RPMI8226 (cell line): ENCODE measurements at regions not wholly inside any gene's neighbourhood (a gene's known extent, or its start where the extent isn't known, plus 50 kb on each side); places are given as distances from the start of the nearest gene placed in this dataset.

Experiments
- DNase-seq: peaks from one replicate; pipeline ENCODE4 v3.0.0-alpha.2; 2015

DNA sequence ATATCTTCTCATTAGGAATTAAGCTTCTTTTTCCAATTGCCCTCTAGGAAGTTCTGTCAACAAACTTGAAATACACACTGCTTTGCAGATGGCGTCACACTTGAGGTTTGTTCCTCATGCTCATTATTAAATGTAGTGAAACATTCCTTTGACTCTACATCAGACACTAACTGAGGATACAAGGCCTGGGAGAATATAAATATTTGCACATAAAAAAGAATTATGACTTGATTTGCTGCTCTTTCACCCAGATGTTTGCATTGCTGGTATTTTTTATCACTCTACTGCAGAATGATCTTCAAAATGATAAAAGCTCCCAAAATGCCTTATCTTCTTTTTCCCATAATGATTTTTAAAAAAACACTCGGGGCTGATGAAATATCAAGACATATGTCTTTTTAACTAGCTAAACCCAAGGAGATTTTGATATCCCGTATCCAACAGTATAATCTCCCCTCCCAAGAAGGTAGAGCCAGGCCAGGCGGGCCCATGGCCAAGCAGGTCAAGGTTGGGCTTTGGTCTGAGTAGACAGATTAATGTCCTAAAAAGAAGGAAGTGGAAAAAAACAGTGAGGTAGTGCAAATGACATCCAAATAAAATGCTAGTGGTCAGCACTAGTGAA lies 264.6 kb downstream of the HHIPL2 start:
- no peak for DNase-seq

DNA sequence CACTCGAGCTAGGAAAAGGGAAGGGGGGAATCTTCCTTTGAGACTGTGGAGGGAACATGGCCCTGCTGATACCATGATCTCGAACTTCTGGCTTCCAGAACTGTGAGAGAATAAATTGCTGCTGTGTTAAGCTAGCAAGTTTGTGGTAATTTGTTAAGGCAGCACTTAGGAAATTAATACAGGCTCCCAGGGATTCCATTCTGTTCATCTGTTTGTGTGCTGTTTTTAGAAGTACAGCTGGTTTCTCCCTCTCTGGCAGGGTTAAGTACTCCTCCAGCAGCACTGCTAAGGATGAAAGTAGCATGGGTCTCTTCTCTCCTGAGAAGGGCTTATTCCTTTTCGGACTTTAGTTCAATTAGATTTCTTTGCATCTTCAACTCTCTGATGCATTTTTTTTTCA lies 268.3 kb downstream of the HHIPL2 start:
- DNase-seq, result no peak

DNA sequence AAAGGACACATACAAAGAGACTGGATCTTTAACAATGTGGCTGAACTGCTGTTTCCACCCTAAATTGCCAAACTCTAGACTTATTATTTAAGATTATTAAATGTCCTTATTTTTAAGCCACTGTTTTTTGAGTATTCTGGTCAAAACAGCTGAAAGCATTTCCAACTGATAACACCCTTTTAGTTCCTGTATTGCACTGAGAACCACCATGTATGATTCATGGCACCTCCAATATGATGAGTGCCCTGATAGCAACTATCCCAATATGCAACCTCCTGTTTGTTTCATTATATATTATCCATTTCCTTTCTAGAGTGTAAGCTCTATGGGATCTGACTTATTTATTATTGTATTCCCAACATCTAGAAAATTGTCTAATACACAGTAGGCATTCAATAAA lies 269.4 kb downstream of the HHIPL2 start:
- DNase-seq, result no peak

DNA sequence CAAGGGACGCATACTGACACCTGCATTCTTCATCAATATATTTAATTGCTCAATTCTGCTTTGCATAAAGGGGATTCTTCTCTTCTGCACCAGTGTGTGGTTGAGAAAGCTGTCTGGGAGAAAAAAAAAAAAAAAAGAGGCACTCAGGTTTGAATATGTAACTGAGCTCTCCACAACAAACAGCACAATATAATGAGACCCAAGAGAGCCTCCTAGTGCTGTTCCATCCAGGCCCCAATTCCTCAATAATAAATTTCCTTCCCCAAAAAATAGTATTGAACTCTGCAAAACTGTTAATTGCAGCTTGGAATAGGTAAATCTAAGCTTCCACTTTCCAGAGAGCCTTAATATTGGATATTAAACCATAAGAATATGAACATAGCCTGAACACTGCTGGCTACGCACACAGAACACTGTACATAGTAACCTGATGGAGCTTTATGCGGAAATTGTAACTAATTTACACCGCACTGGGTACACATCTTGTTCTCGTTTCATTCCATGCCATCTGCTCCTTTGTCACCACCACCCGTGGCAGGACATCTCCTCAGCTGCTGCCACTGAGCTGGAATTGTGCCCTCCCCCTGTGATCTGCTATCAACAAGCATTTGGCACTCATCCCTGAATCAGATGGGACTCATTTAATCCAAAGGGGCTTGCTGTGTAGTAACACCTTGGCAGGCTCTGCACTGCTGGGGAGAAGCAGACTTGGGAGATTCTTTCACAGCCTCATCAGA lies 272.0 kb downstream of the HHIPL2 start:
- no peak for DNase-seq

DNA sequence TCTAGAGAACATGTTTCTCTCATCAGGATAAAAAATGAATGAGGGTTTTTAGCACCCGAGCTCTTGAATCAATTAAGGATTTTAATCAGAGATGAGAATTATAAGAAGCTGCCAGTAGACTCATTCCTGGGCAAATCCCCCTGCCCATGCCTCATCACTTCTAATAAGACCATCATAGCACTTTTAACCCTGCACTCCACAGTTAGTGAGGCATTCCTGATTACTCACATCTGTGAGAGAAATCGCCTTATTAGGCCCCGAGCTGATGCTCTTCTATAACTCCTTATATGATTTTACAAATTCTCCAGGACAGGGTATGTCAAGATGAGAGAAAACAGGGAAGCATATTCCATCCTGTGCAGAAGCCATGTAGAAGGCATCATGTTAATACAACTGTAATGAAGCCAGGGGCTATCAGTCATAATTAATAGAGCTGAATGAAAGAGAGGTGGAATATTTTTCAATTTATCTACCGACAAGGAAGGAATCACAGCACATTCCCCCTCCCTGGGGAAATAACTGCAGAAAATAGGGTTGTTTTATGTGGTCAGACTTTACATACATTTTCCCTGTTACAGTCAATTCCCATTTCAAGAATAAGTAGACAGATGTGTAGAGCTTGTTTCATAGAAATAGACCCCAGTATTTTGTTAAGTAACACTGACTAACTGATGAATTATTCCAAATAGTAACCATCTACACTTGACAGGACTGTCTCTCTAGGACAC lies 272.7 kb downstream of the HHIPL2 start:
- no peak for DNase-seq

DNA sequence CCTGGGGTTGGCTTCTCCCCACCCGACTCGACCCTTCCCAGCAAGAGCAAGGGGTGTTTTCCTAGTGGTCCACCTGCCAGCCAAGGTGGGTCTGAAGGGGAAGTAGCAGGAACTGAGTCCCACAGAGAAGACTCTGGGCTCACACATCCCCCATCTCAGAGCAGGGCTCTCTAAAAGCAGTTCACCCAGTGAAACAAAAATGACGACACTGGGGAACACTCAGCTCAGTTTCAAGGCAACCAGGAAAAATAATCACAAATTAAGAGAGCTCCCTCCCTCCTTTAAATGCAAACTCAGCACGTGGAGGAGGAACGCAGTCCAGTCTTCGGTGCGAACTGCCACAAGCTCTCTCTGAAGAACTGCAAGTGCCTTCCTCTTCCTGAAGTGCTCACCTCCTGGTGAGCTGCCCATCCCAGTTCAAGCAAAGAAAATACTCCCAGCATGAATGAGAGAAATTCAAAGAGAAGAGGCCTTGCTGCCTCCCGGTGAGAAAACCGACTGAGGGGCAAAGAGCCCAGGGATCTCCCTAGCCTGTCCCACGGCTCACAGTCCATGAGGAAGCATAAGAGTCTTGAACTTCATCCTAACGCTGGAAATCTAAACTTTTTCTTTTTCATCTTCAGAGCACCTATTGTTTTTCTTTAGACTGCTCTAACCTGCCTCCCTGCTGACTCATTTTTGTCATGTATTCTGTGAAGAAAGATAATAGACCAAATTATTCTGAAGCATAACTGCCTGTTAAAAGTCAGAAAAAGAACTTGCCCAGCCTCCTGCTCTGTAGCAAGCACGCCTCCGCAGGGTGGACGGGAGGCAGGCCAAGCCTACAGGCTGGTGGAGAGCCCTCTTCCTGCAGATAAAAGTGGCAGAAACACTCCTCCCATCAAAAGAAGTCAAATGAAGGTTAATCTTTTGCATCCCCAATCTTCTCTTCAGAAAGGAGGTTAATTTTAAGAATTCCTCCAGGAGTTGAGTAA lies 281.4 kb downstream of the HHIPL2 start:
- DNase-seq, result no peak

DNA sequence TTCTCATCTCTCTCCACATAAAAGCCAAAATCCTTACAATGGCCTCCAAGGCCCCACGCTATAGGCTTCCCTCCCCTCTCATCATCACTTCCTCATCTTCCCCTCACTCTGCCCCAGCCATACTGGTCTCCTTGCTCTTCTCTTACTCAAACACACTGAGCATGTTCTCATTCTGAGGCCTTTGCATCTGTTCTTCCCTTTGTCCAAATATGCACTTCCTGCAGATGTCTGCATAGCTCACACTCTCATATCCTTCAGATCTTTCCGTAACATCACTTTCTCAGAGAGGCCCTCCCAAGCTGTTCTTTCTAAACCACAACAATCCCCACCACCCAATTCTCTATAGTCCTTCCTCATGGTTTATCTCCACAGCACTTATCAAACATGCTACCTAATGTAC lies 284.1 kb downstream of the HHIPL2 start:
- DNase-seq, result no peak

DNA sequence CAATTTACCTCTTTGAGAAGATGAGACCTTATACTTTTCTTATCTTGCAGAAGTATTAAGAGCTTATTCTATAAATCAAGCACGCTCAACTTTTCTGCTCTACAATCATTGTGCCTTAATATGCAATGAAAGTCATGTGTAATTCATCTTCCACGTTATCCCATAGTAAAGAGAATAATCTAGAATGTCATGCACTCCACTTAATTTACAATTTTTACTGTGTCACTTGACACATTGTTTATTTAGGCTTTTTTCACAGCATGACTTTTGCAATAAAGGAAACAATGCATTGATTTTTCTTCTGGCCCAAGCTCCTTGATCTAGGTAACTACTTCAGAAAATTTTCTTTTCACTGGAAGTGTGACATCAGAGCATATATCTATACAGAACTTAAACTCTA lies 290.9 kb downstream of the HHIPL2 start:
- no peak for DNase-seq

DNA sequence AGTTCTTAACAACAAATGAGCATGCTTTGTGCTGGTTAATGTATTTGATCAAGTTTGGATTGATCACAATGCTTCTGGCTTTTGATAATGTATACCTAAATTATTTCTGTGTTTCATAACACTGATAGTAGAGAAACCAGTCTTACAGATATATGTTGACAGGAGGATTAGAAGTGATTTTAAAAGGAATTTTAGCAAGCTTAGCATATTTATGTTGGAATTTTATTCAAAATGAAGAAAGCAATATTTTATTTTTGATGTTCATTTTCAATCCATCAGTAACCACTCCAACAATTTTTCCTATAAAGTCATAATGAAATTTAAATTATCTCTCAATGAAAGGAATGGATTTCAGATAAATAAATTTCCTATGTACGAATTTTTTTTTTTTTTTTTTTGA lies 291.8 kb downstream of the HHIPL2 start:
- DNase-seq, result no peak

DNA sequence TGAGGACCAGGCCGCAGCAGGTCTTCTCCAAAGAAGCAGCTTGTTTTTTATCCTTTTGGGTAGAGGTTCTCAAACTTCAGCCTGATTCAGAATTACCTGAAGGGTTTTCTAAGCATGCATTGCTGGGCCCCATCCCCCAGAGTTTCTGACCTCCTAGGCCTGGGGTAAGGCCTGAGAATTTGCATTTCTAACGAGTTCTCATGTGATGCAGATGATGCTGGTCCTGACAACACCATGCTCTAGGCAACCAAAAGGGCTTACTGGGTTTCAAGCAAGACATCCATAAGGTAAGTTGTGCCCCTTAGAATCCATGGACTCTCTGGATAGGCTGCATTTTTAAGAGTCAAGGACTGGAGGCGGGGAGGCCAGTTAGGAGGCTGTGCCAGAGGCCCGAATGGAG lies 295.1 kb downstream of the HHIPL2 start:
- DNase-seq, result no peak

DNA sequence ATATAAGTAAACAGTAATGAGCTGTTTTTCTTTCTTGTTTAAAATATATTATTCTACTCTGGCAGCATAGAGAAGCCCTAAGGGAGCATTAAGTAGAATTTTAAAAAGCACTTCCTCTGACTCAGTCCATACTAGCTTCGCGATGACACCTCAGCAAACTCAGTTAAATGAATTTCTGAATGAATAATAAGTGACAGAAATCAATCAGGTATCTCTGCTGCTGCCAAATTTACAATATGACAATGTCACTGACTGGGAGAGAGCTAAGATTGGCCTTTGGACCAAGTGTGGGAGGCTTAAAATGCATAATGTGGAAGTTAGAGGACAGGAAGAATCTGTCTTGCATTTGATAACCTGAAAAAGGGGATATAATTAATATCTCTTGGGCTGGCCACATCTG lies 296.1 kb downstream of the HHIPL2 start:
- no peak for DNase-seq

DNA sequence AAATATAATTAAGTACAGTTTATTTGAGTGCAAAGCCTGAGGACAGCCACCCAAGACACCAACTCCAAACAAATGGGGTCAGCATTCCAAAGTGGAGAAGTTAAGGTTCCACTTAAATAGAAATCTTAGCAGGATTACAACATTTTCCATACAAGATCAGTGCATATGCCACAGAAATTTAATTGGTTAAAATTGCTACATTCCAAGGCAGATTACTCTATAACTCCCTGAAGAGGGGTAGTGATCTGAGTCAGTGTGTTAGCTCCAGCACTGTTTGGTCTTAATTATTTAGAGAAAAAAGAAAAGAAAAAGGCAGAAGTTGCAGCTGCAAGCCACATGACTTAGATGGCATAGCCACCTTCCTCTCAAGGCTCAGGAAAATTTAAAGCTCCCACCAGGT lies 297.5 kb downstream of the HHIPL2 start:
- no peak for DNase-seq

DNA sequence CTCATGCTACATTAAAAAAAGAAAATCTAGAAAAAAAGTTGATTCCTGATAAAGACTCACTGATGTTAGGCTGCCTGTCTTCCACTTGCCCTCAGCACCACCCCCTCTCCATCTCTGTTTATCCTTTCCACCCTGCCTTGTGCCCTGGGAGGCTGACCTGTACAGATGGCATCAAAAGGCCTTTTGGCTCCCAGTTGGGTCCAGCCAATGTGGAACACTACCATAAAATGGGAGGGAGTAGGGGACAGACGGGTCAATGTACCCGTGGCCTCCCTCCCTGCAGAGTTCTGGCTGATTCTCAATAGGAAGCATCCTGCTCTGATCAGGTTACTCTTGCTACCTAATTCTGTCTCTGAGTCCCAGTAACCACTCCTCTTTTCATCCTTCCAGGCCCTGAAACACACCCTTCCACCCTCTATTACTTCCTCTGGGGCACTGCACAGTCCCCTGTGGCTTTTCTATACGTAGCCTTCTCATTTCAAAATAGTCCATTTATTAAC lies 300.0 kb downstream of the HHIPL2 start:
- no peak for DNase-seq

DNA sequence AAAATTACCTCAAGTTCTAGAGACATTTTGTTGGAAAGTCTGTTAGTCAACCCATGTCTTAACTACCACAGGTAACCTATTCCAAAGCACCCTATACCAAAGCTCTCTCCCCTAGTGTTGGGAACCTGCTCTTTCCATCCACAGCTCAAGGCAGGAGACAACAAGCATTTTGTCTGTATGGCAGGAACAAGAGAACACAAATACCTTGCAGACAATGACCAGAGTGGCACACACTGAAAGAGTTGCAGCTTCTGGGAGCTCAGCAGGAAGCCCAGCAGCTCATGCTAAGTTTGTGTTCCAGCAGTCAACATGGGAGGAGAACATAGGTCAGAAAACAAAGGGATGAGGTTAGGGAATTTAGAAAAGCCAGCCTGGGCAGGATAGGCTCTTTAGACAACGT lies 300.8 kb downstream of the HHIPL2 start:
- no peak for DNase-seq

DNA sequence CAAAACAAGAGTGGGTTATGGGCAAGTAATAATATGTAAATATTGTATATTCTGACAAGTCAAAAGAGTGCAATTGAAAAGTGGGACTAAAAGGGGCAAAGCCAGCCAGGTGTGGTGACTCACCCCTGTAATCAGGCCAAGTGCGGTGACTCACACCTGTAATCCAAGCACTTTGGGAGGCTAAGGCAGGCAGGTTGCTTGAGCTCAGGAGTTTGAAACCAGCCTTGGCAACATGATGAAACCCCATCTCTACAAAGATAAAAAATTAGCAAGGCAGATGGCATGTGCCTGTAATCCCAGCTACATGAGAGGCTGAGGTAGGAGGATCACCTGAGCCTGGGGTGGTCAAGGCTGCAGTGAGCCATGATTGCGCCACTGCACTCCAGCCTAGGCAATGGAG lies 304.0 kb downstream of the HHIPL2 start:
- no peak for DNase-seq

DNA sequence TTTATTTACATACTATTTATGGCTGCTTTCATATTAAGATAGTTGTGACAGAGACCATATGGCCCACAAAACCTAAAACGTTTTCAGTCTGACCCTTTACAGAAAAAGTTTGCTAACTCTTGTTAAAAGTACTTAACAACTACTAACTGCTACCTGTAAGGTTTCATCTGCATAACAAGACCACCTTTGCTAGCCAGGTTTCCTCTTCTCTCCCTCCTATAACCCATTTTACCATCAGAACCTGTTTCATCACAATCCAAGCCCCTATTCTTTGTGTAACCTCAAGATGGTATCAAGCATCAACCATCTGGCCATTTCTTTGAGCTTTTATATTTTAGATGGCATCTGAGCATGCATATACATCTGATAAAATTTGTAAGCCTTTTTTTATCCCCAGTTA lies 305.4 kb downstream of the HHIPL2 start:
- DNase-seq, result no peak

DNA sequence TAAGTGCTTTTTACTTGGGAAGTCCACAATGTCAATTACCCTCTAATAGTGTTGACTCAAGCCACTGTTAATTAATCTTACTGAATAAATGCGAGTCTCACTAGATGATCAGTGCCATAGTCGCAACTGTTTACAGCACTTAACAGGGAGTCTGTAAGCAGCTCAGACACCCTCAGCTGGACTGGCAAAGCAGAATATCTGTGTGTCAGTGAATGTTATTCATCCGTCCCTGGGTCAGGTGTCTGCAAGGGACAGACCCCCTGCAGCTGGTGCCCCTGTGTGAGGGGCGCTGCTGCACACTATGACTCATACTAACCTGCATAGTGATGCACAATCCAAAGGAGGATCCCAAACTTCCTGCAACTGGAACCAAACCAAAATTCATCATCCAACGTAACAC lies 306.5 kb downstream of the HHIPL2 start:
- no peak for DNase-seq

DNA sequence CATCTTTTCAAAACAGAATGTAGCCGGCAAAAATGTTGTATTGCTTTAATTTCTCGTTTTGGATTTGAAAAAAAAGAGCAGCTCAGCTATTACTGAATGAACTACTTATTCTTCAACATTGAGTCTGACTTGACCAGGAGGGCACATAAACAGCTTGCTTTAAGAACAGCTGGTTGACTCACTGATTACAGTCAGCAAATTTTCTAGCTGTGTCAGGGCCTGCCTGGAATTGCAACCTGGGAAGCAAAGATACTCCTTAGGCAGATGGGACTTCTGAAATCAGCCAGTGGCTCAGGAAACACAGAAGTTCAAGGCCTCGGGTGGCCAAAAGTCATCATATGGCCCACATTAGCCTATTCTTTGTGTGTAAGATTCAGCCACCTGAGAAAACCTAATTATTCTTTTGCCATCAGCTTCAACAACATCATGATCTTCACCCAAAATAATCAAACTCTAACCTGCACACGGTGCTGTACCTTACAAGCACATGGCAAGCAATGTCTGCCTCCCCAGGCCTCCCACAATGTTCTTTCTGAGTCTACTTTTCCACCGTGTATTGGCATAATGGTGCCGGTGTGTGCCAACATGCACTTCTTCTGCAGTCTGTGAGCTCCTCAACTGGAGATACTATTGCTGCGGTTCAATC lies 307.2 kb downstream of the HHIPL2 start:
- no peak for DNase-seq

DNA sequence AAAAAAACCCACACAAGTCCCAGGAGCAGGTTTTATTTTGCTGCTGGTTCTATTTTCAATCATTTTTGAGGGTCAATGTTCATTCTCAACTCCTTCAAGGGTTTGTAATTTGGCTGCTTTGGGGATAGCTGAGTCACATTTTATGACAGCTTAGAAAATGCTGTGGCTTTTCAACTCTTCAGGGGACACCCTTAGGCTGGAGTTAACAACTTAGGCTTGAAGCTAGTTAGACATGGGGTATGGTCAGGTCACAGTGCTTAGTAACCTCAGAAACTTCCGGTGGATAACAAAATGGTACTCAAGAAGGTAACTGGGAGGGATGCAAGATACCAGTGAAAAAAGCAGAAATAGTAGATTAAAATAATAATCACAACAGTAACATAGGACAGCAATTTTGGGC lies 308.8 kb downstream of the HHIPL2 start:
- no peak for DNase-seq

DNA sequence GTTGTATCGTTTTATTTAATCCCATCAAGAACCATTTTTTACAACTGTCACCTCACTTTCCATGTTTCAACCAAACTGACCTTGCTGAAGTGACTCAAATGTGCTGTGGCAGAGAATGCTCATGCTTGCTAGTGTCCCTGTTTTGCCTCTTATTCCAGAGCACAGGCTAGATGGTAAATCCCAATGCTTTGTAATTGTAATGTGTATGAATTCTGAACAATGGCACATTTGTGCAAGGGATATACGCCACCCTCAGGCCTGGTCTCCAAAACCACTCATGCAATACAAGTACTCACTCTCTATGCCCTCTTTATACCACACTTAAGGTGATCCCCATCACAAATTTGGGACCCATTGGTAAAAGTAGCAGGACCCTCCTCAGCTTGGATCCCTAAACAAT lies 313.6 kb downstream of the HHIPL2 start:
- no peak for DNase-seq

DNA sequence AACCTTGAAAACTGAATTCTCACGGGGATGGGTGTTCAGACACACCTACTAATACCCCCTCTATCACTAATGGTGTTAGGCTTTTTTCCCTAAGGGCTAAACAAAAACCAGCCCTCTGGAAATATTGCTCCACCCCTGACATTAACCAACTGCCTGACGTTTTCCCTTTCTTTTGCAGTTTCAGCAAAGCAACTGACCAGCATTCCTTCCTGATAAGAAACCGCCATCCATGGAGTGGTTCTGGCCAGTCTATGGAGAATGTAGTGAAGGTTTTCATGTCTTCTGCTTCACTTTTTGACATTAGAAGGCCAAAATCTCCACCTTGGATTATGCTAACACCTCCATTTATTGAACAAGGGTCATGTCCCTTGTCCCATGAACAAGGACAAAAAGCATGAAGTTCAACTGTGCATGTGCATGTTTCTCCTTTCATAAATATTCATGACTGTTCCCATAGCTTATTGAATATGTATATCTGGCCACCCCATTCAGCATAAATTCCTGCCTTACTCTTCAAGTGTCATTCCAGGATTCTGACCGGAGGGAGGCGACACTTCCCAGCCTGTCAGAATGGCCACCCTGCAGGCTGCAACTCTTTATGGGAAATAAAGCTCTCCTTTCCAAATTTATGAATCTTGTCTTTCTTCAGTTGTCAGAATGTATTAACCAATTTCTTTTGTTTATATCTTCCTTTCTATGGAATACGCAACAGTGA lies 314.3 kb downstream of the HHIPL2 start:
- DNase-seq, result no peak

DNA sequence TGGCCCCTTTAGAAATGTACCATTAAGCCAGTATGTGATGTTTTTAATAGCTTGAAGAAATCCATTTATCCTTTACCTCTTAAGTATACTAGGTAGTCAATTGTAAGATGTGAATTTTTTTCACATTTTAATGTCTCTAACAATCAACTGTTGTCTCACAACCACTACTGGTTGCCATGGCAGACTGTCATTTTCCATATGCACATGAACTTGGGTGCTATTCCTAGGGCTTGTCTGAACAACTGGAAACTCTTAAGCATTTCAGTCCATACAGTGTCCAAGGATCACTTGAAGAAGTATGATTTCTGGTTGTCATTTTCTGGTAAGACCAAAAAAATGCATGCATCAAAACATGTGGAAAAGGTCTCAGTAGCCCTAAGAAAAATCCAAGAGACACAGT lies 315.1 kb downstream of the HHIPL2 start:
- no peak for DNase-seq
